ENCODE measurements at regions not wholly inside any gene's neighbourhood (a gene's known extent, or its start where the extent isn't known, plus 50 kb on each side); places are given as distances from the start of the nearest gene placed in this dataset.

GRCh38 chr6:21764989-21765388 is 171.4 kb downstream of the SOX4 start:
- H3K4me3 ChIP-seq: no peak overlapping the region
- no peaks in the 10 kb centered on the region for H3K9me3 ChIP-seq (ENCODE audit: low read depth, low read length)
- H3K27ac ChIP-seq: no peak overlapping the region
- H3K9ac ChIP-seq (ENCODE audit: insufficient read length): no peak overlapping the region
- no peak for TF ChIP-seq FOXP2 (optimal IDR thresholded peaks at IDR 0.05; ENCODE audit: control extremely low read depth, extremely low read length, insufficient read depth)
- TF ChIP-seq POLR2AphosphoS5 (IDR thresholded peaks at IDR 0.05; ENCODE audit: borderline replicate concordance, low read depth, low read length): no peak
- TF ChIP-seq EZH2 (IDR thresholded peaks at IDR 0.05): no peak
- no peaks in the 10 kb centered on the region for H3K36me3 ChIP-seq (ENCODE audit: insufficient read depth, low read length)
- DNase-seq (ENCODE audit: low read depth, low spot score): no peak

- H3K27ac ChIP-seq: peak overlapping the region; percentile 62
- H3K9ac ChIP-seq (ENCODE audit: insufficient read length): peak overlapping the region; percentile 6
- H3K4me3 ChIP-seq: peak overlapping the region; percentile 19
- no peak for TF ChIP-seq EZH2 (IDR thresholded peaks at IDR 0.05)
- no peak for TF ChIP-seq FOXP2 (optimal IDR thresholded peaks at IDR 0.05; ENCODE audit: control extremely low read depth, extremely low read length, insufficient read depth)
- TF ChIP-seq POLR2AphosphoS5 (IDR thresholded peaks at IDR 0.05; ENCODE audit: borderline replicate concordance, low read depth, low read length): no peak
- no peaks in the 10 kb centered on the region for H3K36me3 ChIP-seq (ENCODE audit: insufficient read depth, low read length)
- no peak for DNase-seq (ENCODE audit: low read depth, low spot score)
- H3K9me3 ChIP-seq (ENCODE audit: low read depth, low read length): no peaks in the 10 kb centered on the region
Measured at GRCh38 chr6:21767891-21768648, 174.5 kb downstream of the SOX4 start.

- no peaks in the 10 kb centered on the region for H3K9me3 ChIP-seq (ENCODE audit: low read depth, low read length)
- peak overlapping the region; percentile 39 for H3K9ac ChIP-seq (ENCODE audit: insufficient read length)
- H3K27ac ChIP-seq: peak overlapping the region; percentile 48
- TF ChIP-seq FOXP2 (optimal IDR thresholded peaks at IDR 0.05; ENCODE audit: control extremely low read depth, extremely low read length, insufficient read depth): no peak
- no peak for DNase-seq (ENCODE audit: low read depth, low spot score)
- H3K4me3 ChIP-seq: no peak overlapping the region
- H3K36me3 ChIP-seq (ENCODE audit: insufficient read depth, low read length): no peaks in the 10 kb centered on the region
Measured at GRCh38 chr6:21769405-21769861, 175.9 kb downstream of the SOX4 start.

GRCh38 chr6:21769968-21770367 is 176.4 kb downstream of the SOX4 start:
- Histone ChIP-seq H3K36me3 (ENCODE audit: insufficient read depth, low read length) (no peaks in the 10 kb centered on the region), H3K4me3 (no peak overlapping the region), H3K27ac (peak overlapping the region; percentile 48), H3K9me3 (ENCODE audit: low read depth, low read length) (no peaks in the 10 kb centered on the region), H3K9ac (ENCODE audit: insufficient read length) (no peak overlapping the region)
- TF ChIP-seq EZH2 (IDR thresholded peaks at IDR 0.05) (no peak), POLR2AphosphoS5 (IDR thresholded peaks at IDR 0.05; ENCODE audit: borderline replicate concordance, low read depth, low read length) (no peak), FOXP2 (optimal IDR thresholded peaks at IDR 0.05; ENCODE audit: control extremely low read depth, extremely low read length, insufficient read depth) (no peak)
- DNase-seq (ENCODE audit: low read depth, low spot score): no peak

GRCh38 chr6:21771626-21772320 is 178.2 kb downstream of the SOX4 start:
- TF ChIP-seq FOXP2 (optimal IDR thresholded peaks at IDR 0.05; ENCODE audit: control extremely low read depth, extremely low read length, insufficient read depth) (no peak), EZH2 (IDR thresholded peaks at IDR 0.05) (no peak), POLR2AphosphoS5 (IDR thresholded peaks at IDR 0.05; ENCODE audit: borderline replicate concordance, low read depth, low read length) (no peak)
- Histone ChIP-seq H3K27ac (no peak overlapping the region), H3K9ac (ENCODE audit: insufficient read length) (no peak overlapping the region)

GRCh38 chr6:21772477-21772876 is 178.9 kb downstream of the SOX4 start:
- no peaks in the 10 kb centered on the region for H3K9me3 ChIP-seq (ENCODE audit: low read depth, low read length)
- H3K36me3 ChIP-seq (ENCODE audit: insufficient read depth, low read length): no peaks in the 10 kb centered on the region
- no peak for DNase-seq (ENCODE audit: low read depth, low spot score)
- no peak overlapping the region for H3K9ac ChIP-seq (ENCODE audit: insufficient read length)
- H3K4me3 ChIP-seq: no peak overlapping the region
- TF ChIP-seq FOXP2 (optimal IDR thresholded peaks at IDR 0.05; ENCODE audit: control extremely low read depth, extremely low read length, insufficient read depth): no peak
- TF ChIP-seq EZH2 (IDR thresholded peaks at IDR 0.05): no peak
- TF ChIP-seq POLR2AphosphoS5 (IDR thresholded peaks at IDR 0.05; ENCODE audit: borderline replicate concordance, low read depth, low read length): no peak
- H3K27ac ChIP-seq: no peak overlapping the region

More at GRCh38 chr6:21771626-21772320, 178.2 kb downstream of the SOX4 start:
- no peak for DNase-seq (ENCODE audit: low read depth, low spot score)
- Histone ChIP-seq H3K9me3 (ENCODE audit: low read depth, low read length) (no peaks in the 10 kb centered on the region), H3K36me3 (ENCODE audit: insufficient read depth, low read length) (no peaks in the 10 kb centered on the region), H3K4me3 (no peak overlapping the region)

- no peak for DNase-seq (ENCODE audit: low read depth, low spot score)
Measured at GRCh38 chr6:21772884-21773575, 179.5 kb downstream of the SOX4 start.

GRCh38 chr6:21773576-21773968 is 180.0 kb downstream of the SOX4 start:
- H3K9ac ChIP-seq (ENCODE audit: insufficient read length): no peak overlapping the region
- no peak for TF ChIP-seq POLR2AphosphoS5 (IDR thresholded peaks at IDR 0.05; ENCODE audit: borderline replicate concordance, low read depth, low read length)
- TF ChIP-seq FOXP2 (optimal IDR thresholded peaks at IDR 0.05; ENCODE audit: control extremely low read depth, extremely low read length, insufficient read depth): no peak
- no peak for TF ChIP-seq EZH2 (IDR thresholded peaks at IDR 0.05)
- H3K27ac ChIP-seq: no peak overlapping the region
- no peak overlapping the region for H3K4me3 ChIP-seq
- no peaks in the 10 kb centered on the region for H3K36me3 ChIP-seq (ENCODE audit: insufficient read depth, low read length)
- H3K9me3 ChIP-seq (ENCODE audit: low read depth, low read length): no peaks in the 10 kb centered on the region
- no peak for DNase-seq (ENCODE audit: low read depth, low spot score)

More at GRCh38 chr6:21772884-21773575, 179.5 kb downstream of the SOX4 start:
- no peak for TF ChIP-seq POLR2AphosphoS5 (IDR thresholded peaks at IDR 0.05; ENCODE audit: borderline replicate concordance, low read depth, low read length)
- TF ChIP-seq FOXP2 (optimal IDR thresholded peaks at IDR 0.05; ENCODE audit: control extremely low read depth, extremely low read length, insufficient read depth): no peak
- no peak for TF ChIP-seq EZH2 (IDR thresholded peaks at IDR 0.05)
- Histone ChIP-seq H3K9ac (ENCODE audit: insufficient read length) (no peak overlapping the region), H3K4me3 (no peak overlapping the region), H3K9me3 (ENCODE audit: low read depth, low read length) (no peaks in the 10 kb centered on the region), H3K27ac (no peak overlapping the region), H3K36me3 (ENCODE audit: insufficient read depth, low read length) (no peaks in the 10 kb centered on the region)
